ENCODE measurements at regions not wholly inside any gene's neighbourhood (a gene's known extent, or its start where the extent isn't known, plus 50 kb on each side); places are given as distances from the start of the nearest gene placed in this dataset.

DNA sequence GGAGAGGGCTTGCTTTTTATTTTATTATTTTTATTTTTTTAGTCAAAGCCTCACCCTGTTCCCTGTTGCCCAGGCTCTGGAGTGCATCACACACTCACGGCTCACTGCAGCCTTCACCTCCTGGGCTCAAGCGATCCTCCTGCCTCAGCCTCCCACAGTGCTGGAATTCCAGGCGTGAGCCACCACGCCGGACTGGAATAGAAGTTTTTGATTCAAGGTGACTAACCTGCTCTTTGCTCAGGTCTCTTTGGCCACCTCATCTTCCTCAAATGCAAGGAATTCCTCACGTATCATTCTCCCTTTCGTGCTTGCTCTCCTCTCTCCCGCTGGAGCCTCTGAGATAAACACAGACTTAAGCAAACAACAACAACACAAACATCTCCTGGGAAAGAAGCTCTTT, 636.8 kb downstream of the ADCYAP1 start:
- TF ChIP-seq EZH2 (IDR thresholded peaks at IDR 0.05) = no peak
- TF ChIP-seq POLR2AphosphoS5 (IDR thresholded peaks at IDR 0.05; ENCODE audit: borderline replicate concordance, low read depth, low read length) = no peak
- no peak for TF ChIP-seq FOXP2 (optimal IDR thresholded peaks at IDR 0.05; ENCODE audit: control extremely low read depth, extremely low read length, insufficient read depth)
